MM.1S (cell line): ENCODE measurements at regions not wholly inside any gene's neighbourhood (a gene's known extent, or its start where the extent isn't known, plus 50 kb on each side); places are given as distances from the start of the nearest gene placed in this dataset.

ENCODE experiments used
- DNase-seq: peaks from one replicate; pipeline ENCODE4 v3.0.0-alpha.2; 2015
- H2AFZ ChIP-seq: fragments of 300-600 bp; sonication (generic); 2 replicates; pipeline ENCODE4 v1.6.0; 2016; ENCODE audit warnings: antibody characterized with exemption, low read length
- H3F3A ChIP-seq: fragments of 300-600 bp; sonication (generic); 2 replicates; pipeline ENCODE4 v1.6.1; 2016; ENCODE audit warnings: mild to moderate bottlenecking, antibody characterized with exemption, low read length, moderate library complexity, mixed read lengths; ENCODE audit not compliant: insufficient read depth
- H3K27ac ChIP-seq: fragments of 300-600 bp; sonication (generic); 2 replicates; pipeline ENCODE4 v1.5.1; 2016; ENCODE audit warnings: mild to moderate bottlenecking, low read length
- H3K27me3 ChIP-seq: fragments of 300-600 bp; sonication (generic); replicated peaks from 2 replicates; pipeline ENCODE4 v1.6.0; 2016; ENCODE audit warnings: low read length; ENCODE audit not compliant: insufficient read depth
- H3K36me3 ChIP-seq: fragments of 300-600 bp; sonication (generic); replicated peaks from 2 replicates; pipeline ENCODE4 v1.6.1; 2016; ENCODE audit warnings: mild to moderate bottlenecking, low read length, mixed read lengths; ENCODE audit not compliant: insufficient read depth
- H3K4me1 ChIP-seq: fragments of 300-600 bp; sonication (generic); 2 replicates; pipeline ENCODE4 v1.6.1; 2016; ENCODE audit warnings: low read length, mixed read lengths
- H3K4me2 ChIP-seq: fragments of 300-600 bp; sonication (generic); 2 replicates; pipeline ENCODE4 v1.6.0; 2016; ENCODE audit warnings: low read depth, low read length
- H3K4me3 ChIP-seq: fragments of 300-600 bp; sonication (generic); 2 replicates; pipeline ENCODE4 v1.5.1; 2016; ENCODE audit warnings: low read length, mixed read lengths
- H3K79me2 ChIP-seq: fragments of 300-600 bp; sonication (generic); 2 replicates; pipeline ENCODE4 v1.6.1; 2016; ENCODE audit warnings: mixed run types, low read length, mixed read lengths
- H3K9ac ChIP-seq: fragments of 300-600 bp; sonication (generic); 2 replicates; pipeline ENCODE4 v1.6.1; 2016; ENCODE audit warnings: low read length, mixed read lengths
- H3K9me2 ChIP-seq: fragments of 300-600 bp; sonication (generic); replicated peaks from 2 replicates; pipeline ENCODE4 v1.6.1; 2016; ENCODE audit warnings: mild to moderate bottlenecking, low read length, mixed read lengths; ENCODE audit not compliant: insufficient read depth
- H3K9me3 ChIP-seq: fragments of 300-600 bp; sonication (generic); replicated peaks from 2 replicates; pipeline ENCODE4 v1.6.1; 2016; ENCODE audit warnings: mild to moderate bottlenecking, low read length, mixed read lengths; ENCODE audit not compliant: insufficient read depth
- H4K20me1 ChIP-seq: fragments of 300-600 bp; sonication (generic); 2 replicates; pipeline ENCODE4 v1.6.1; 2016; ENCODE audit warnings: mild to moderate bottlenecking, low read length, moderate library complexity, mixed read lengths; ENCODE audit not compliant: insufficient read depth
- EZH2 ChIP-seq: fragments of 300-600 bp; sonication (generic); optimal IDR thresholded peaks from 2 replicates; pipeline ENCODE3; 2017; ENCODE audit warnings: low read depth, mild to moderate bottlenecking, antibody characterized with exemption, low read length, mixed read lengths
- EZH2phosphoT487 ChIP-seq: fragments of 300-600 bp; sonication (generic); IDR thresholded peaks from 2 replicates; pipeline ENCODE4 v1.6.1; 2018; ENCODE audit warnings: antibody characterized with exemption, low read length
- TF ChIP-seq, protein P1 (sequence below): fragments of 300-600 bp; sonication (generic); IDR thresholded peaks from 2 replicates; pipeline ENCODE4 v1.5.1; 2016; ENCODE audit warnings: antibody characterized with exemption, low read length, mixed read lengths

DNA sequence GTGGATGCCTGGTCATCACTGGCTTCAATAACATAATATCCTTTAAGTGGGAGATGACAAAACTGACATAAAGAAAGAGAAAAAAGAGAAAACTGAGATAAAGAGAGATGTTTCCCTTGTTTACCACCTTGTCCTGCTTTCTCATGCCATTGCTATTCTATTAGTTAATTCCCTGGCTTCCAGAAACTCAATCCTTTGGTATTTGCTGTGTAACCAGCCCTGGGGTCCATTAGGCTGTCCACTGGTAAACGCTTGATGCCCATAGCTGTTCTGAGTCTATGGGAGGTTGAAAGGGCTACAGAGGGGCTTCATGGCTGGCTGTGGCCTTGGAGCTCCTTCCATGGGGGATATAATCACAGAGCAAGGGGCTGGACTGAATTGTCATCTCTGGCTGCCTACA, 243.4 kb upstream of the PLET1 start:
- DNase-seq = no peak

GRCh38 chr11:112506852-112507251, 246.2 kb upstream of the PLET1 start:
- no peaks in the 10 kb centered on the region for H3K4me1 ChIP-seq
- no peaks in the 10 kb centered on the region for H3K9me3 ChIP-seq
- H3F3A ChIP-seq = no peaks in the 10 kb centered on the region
- H2AFZ ChIP-seq = no peak overlapping the region
- no peak overlapping the region for H3K4me2 ChIP-seq
- no peaks in the 10 kb centered on the region for H3K36me3 ChIP-seq
- no peak for TF ChIP-seq EZH2phosphoT487
- TF ChIP-seq, protein P1, sequence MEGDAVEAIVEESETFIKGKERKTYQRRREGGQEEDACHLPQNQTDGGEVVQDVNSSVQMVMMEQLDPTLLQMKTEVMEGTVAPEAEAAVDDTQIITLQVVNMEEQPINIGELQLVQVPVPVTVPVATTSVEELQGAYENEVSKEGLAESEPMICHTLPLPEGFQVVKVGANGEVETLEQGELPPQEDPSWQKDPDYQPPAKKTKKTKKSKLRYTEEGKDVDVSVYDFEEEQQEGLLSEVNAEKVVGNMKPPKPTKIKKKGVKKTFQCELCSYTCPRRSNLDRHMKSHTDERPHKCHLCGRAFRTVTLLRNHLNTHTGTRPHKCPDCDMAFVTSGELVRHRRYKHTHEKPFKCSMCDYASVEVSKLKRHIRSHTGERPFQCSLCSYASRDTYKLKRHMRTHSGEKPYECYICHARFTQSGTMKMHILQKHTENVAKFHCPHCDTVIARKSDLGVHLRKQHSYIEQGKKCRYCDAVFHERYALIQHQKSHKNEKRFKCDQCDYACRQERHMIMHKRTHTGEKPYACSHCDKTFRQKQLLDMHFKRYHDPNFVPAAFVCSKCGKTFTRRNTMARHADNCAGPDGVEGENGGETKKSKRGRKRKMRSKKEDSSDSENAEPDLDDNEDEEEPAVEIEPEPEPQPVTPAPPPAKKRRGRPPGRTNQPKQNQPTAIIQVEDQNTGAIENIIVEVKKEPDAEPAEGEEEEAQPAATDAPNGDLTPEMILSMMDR = no peak
- no peak for TF ChIP-seq EZH2
- no peak overlapping the region for H3K9ac ChIP-seq
- no peaks in the 10 kb centered on the region for H3K79me2 ChIP-seq
- no peak overlapping the region for H3K4me3 ChIP-seq
- no peaks in the 10 kb centered on the region for H3K9me2 ChIP-seq
- H3K27me3 ChIP-seq = no peaks in the 10 kb centered on the region
- DNase-seq = no peak
- no peaks in the 10 kb centered on the region for H4K20me1 ChIP-seq
- H3K27ac ChIP-seq = no peak overlapping the region

More for the DNA sequence above, 243.4 kb upstream of the PLET1 start:
- no peaks in the 10 kb centered on the region for H3K4me1 ChIP-seq
- no peak for TF ChIP-seq EZH2phosphoT487
- TF ChIP-seq, protein P1 = no peak
- no peak for TF ChIP-seq EZH2
- no peaks in the 10 kb centered on the region for H3K9me3 ChIP-seq
- H3K36me3 ChIP-seq = no peaks in the 10 kb centered on the region
- no peak overlapping the region for H2AFZ ChIP-seq
- no peaks in the 10 kb centered on the region for H3K79me2 ChIP-seq
- no peaks in the 10 kb centered on the region for H3K27me3 ChIP-seq
- no peak overlapping the region for H3K4me2 ChIP-seq
- H3K9ac ChIP-seq = no peak overlapping the region
- H3K27ac ChIP-seq = no peak overlapping the region
- no peaks in the 10 kb centered on the region for H4K20me1 ChIP-seq
- H3K9me2 ChIP-seq = no peaks in the 10 kb centered on the region
- no peaks in the 10 kb centered on the region for H3F3A ChIP-seq
- no peak overlapping the region for H3K4me3 ChIP-seq

DNA sequence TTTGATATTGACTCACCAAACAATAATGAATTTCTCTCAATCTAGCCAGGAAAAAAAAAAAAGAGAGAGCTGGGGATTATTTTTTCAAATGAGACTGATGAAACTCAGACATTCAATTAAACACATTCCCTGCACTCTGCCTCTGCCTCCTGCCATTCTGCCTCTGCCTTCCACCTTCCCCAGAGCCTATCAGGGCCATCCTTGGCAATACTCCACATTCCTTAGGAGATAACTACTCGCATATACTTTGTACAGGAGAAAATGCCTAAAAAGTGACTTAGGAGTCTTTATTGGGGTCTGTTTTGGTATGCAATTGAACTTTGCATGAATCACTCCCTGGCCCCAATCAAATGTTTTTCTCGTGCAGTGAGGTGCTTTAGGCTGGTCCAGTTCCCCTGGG, 246.6 kb upstream of the PLET1 start:
- no peaks in the 10 kb centered on the region for H3F3A ChIP-seq
- H3K79me2 ChIP-seq = no peaks in the 10 kb centered on the region
- H3K4me1 ChIP-seq = no peaks in the 10 kb centered on the region
- H3K4me2 ChIP-seq = no peak overlapping the region
- no peak overlapping the region for H3K4me3 ChIP-seq
- H4K20me1 ChIP-seq = no peaks in the 10 kb centered on the region
- no peaks in the 10 kb centered on the region for H3K36me3 ChIP-seq
- H3K9ac ChIP-seq = no peak overlapping the region
- no peak overlapping the region for H3K27ac ChIP-seq
- DNase-seq = no peak
- H3K9me3 ChIP-seq = no peaks in the 10 kb centered on the region
- no peak overlapping the region for H2AFZ ChIP-seq
- no peaks in the 10 kb centered on the region for H3K27me3 ChIP-seq
- TF ChIP-seq EZH2 (no peak), EZH2phosphoT487 (no peak)
- TF ChIP-seq, protein P1 = no peak
- no peaks in the 10 kb centered on the region for H3K9me2 ChIP-seq
